ENCODE measurements at regions not wholly inside any gene's neighbourhood (a gene's known extent, or its start where the extent isn't known, plus 50 kb on each side); places are given as distances from the start of the nearest gene placed in this dataset.

- no peak for TF ChIP-seq CTCF (conservative IDR thresholded peaks at IDR 0.05; ENCODE audit: low read length)
- TF ChIP-seq EZH2phosphoT487 (IDR thresholded peaks at IDR 0.05; ENCODE audit: borderline replicate concordance, low read depth, low read length), result no peak
These were observed 159.9 kb downstream of the SPRY1 start for GRCh38 chr4:123556526-123556925.

All from OCI-LY7 (cell line).